ENCODE measurements at regions not wholly inside any gene's neighbourhood (a gene's known extent, or its start where the extent isn't known, plus 50 kb on each side); places are given as distances from the start of the nearest gene placed in this dataset.

DNA sequence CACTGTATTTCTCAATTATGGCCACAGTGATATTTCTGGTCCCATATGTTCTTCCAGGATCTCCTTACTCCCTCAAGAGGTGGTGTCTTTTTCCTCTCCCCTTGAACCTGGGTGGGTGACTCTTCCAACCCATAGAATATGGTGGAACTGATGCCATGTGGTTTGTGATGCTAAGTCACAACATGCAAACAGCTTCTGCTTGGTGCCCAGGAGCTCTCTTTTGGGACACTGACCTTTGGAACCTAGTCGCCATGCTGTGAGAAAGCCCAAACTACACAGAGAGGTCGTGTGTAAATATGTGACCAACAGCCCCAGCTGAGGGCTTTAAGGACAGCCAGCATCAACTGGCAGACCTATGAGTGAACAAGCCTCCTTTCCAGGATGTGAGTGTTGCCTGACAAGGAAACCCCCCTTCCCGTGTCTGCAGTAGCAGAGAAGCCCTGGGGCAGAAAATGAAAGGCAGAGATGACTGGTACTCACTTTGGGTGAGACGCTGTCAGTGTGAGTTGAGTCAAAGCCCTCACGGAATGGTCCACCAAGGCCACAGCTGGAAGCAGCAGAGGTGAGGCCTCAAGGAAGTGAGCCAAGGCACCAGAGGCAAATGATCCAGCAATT is 223.4 kb downstream of the BCOR start:
- DNase-seq = peak; percentile 80

- DNase-seq = no peak
Measured at GRCh38 chrX:39875834-39876628, 221.7 kb downstream of the BCOR start.

- no peak for DNase-seq
Measured at GRCh38 chrX:39877905-39878304, 219.9 kb downstream of the BCOR start.

DNA sequence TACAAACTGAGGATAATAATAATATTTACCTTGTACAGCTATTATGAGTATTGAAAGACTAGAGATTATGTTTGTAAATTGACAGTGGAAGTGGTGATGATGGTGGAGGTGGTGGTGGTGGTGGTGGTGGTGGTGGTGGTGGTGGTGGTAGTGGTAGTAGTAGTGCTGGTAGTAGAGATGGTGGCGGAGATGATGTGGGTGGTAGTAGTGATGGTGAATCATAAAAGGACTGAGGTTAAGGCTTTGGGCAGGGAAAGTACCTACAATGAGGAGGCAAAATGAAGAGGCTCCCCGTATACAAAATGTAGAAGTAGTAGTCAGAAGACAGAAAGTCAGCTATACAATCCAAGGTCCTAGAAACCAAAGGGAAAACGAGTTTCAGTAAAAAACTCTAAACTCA is 214.1 kb downstream of the BCOR start:
- peak; percentile 61 for DNase-seq

GRCh38 chrX:39886282-39886681 is 211.5 kb downstream of the BCOR start:
- DNase-seq = no peak

- DNase-seq = no peak
Measured at GRCh38 chrX:39888730-39889129, 209.0 kb downstream of the BCOR start.

DNA sequence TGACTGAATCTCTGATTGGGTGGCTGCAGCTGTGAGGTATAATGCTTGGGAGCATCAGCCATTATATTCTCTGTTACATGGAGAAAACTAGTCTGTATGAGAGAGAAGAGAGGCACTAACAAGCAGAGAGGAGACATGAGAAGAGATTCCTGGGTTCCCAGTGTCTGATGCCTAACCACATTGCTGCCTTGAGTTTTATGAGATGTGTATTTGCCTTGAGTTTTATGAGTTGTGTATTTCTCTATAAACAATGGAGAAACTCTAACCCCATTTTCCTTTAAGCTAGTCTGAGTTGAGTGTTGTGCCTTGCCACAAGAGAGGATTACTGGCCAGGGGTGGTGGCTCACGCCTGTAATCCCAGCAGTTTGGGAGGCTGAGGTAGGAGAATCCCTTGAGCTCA is 208.1 kb downstream of the BCOR start:
- no peak for DNase-seq

DNA sequence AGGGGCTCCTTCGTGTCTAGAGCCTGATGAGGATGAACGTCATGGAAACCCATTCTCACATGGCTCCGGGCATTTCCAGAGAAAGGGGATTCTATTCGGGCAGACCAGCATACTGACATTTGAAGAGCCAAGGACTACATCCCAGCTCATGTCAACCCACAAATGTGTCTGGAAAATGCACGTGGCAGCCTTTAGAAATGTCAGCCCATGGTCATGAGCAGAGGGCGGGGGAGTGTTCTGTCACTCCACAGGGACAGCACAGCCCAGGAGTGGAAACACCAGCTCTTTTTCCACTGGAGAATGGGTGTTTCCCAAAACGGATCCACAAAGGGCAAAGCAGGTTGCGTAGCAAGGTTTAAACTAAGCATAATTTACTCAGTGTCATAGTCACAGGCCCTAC is 207.0 kb downstream of the BCOR start:
- no peak for DNase-seq

DNA sequence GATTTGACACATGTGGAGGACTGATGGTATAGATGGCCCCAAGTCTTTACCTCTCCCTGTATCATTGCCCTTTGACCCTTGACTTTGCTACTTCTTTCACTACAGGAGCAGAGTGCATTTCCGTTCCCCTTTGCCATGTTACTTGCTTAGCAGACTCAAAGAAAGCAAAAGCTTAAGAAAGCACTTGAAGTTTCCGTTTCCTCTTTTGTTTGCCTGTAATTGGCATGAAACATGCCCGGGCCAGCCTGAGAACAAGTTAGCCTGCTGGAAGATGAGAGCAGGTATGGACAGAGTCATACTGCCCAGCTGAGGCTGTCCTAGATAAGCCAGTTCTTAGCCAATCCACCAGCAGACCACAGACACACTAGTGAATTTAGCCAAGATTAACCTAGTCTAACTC is 206.0 kb downstream of the BCOR start:
- DNase-seq = no peak

DNA sequence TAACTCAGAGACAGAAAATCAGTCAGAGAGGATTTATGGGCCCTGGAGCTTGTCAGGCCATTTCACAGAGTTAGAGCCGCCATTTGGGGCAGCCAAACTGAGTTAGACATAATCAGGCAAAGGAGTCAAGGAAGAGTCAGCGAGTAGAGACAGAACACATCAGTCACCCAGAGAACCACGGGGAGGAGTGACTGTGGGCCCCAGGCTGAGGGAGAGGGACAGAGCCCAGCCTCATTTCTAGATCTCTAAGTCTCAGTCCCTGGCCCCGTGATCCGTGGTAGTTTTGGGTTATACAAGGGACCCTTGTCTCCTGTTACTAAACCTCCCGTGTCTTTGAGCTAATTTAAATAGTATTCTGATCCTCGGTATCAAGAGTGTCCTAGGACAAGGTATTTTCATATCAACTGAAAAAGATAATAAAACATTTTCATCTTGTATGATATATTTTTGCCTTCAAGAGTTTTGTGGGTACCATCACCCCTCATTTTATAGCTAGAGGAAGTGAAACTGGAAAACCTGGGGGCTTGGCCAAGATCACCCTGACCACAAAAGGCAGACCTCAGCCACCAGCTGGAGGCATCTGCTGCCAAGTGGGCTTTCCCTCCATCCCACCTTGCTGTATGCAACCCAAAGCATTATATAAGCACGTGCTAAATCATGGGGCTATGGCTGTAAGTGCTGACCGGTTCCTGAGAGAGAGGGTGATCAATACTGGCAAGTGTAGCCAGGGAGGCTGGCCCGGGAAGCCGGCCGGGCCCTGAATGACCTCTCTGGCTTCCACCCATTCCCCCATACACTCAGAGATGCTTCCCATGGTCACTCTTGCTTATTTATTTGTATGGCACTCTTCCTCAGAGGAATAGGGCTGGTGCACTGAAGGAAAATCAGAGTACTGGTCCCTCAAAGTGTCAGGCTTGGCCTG is 204.1 kb downstream of the BCOR start:
- no peak for DNase-seq

GRCh38 chrX:39894683-39895082 is 203.1 kb downstream of the BCOR start:
- no peak for DNase-seq

DNA sequence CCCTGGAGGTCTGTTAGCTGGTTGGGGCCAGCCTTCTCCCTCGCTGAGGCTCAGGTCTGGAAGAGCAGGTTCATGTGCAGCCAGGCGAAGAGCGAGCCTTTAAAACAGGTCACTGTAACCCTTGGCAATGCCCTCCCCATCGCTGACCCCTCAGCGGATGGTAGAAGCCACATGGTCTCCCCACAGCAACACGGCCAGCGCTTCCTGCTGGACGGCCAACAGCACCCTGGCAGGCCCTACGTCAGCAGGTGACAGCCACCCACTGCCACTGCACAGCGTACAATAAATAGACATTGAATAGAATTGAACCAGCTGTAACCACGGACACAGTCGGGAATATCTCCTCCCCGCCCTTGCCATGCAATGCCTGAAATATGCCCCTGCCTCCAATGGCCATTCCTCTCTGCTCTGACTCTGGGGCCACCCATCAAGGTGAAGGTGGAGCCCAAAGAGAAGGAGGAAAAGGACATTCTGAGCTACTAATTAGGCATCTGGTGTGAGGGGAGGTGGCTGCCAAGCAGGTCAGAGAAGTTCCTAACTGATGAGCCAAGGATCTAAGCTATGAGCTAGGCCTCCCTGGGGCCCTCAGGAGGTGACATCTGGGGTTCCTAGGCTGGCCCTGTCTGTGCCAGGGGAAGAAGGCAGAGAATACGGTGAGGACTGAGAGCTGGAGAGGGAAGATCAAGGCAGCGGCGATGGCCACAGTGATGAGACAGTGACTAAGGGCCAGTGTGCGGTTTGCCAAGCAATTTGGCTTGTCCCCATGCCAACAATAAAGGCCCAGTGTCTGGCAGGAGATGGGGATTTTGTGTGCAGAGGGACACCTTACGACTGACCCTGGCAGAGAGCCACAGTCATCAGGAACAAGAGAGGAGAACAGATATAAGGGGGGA is 202.3 kb downstream of the BCOR start:
- DNase-seq = no peak

- DNase-seq = no peak
Measured at GRCh38 chrX:39896951-39897740, 200.6 kb downstream of the BCOR start.

DNA sequence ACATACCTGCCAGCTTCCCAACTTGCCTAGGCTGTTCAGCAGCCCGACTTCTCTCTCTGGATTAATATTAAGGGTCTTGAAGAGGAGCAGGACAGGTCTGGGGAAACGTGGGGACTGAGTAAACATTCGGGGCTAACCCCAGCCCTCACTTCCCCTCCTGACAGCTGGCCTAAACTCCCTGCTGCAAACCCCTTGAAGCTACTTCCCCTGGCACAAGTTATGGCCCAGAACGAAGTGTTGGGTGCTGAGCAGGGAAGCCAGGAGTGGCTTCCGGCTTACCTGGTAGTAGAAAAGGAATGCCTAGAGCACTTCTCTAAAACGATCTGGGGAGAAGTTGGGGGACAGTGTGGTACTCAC is 200.0 kb downstream of the BCOR start:
- DNase-seq = no peak

DNA sequence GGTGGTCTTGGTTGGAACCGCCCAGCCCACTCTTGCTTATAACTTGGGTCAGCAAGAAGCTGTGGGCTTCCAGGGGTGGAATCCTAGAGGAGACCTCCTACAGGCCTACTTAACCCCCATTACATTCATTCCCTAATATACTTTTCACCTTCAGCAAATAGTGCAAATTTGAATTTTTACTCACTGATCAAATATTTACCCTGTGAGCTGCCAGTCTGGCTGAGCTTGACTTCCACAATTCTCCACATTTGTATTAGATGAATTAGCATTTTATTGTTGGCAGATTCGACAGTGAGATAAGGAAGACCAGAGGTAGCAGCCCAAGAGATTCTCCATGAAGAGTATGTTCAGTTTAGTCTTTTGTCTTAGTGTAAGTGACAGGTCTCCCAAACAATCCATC is 199.6 kb downstream of the BCOR start:
- no peak for DNase-seq

GRCh38 chrX:39899059-39899458 is 198.7 kb downstream of the BCOR start:
- no peak for DNase-seq

DNA sequence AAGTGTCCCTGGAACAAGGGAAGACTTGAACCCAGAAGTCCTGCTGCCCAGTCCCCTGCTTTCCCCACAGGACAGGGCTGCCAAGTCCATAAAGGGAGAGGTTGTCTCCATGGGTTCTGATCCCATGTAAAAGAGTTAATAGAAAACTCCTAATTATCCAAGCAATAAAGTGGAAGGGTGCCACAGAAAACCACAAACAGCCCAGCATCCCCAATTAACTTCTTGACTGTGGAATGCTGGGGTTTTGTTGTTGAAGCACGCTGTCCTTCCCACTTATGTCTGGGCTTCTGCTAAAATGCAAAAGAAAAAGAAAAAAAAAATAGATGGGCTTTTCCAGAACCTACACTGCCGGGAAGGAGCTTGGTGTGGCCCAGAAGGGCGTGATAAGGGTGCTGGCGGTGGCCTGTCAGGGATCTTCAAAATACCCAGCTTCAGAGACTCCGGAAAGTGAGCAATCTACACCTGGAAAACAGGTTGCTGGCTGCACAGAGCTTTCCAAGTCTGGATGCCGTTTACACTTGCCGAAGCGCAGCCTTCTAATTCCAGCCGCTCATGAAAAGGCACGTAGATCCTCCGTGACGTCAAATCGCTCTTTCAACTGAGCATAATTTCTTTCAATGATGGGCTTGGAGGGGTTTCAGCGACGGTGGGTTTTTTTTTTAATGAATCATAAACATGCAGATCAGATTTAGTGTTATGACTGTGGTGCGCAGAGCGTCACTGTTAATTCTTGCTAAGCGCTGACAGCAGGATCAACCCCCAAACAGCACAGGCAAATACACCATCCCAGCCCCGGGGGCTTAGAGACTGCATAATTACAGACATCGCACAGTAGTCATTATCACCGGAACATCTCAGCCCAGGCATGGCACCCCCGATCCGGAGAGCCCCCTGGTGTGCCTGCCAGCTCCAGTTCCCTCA is 197.6 kb downstream of the BCOR start:
- no peak for DNase-seq

GRCh38 chrX:39900777-39901170 is 197.0 kb downstream of the BCOR start:
- no peak for DNase-seq

DNA sequence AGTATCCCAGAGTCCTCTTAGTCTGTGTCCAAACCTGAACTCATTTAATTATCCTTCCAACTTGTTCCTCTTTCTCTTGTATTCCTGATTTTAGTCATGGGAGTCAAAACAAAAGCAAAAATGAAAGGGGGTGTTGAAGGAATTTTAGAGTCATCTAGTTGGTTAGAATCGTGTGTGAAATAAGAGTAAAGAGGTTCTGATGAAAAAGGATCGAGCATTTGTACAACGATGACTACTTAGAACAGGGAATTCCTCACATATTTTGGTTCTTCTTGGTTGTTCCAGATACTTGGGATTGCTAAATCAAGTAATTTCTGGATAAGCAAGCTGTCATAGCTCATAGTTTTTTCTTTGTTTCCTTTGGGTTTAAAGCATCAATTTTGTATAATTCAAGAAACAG is 194.4 kb downstream of the BCOR start:
- DNase-seq = no peak

DNA sequence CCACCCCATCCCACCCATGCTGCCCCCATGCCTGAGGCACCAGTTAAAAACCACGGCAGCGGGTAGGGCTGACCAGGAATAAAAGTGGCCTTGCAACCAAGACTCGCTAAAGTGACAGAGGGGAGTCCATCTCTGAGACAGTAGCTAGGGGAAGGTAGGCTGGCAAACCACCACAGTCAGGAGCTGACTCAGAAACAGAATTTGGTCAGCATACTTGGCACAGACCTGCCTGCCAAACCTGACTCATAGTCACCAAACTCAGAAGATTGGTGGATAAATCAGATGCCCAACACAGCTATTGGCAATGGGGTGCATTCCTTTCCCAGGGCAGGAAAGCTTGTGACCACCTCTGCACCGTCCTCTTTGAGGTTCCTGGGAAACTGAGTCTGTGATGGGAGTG is 193.8 kb downstream of the BCOR start:
- DNase-seq = peak; percentile 42

All from activated CD4-positive, alpha-beta T cell treated with anti-CD3 and anti-CD28 coated beads for 48 hours (primary cell).